ENCODE measurements at regions not wholly inside any gene's neighbourhood (a gene's known extent, or its start where the extent isn't known, plus 50 kb on each side); places are given as distances from the start of the nearest gene placed in this dataset.

DNA sequence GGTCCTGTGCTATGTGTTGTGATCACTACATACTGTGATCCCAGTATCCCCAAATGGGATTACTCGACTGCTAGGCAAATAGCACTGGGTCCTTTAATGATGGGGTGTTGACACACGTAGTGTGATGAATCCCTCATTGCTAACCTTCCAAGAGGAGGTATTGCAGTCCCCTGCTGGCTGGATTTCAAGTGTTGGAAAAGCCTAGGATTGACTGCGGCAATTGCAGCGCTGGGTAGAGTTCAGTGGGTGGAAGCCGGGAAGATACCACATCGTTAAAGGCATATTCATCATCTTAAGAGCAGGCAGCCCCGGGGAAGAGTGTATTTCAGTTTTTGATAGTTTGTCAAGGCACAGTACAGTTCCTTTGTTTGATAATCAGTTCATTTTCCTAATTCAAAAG, 159.9 kb downstream of the TRIML1 start:
- H3K36me3 Mint-ChIP-seq (ENCODE audit: low read depth) = no peaks in the 10 kb centered on the region
- H3K4me3 ChIP-seq (ENCODE audit: low read length) = no peak overlapping the region
- H3K9me3 Mint-ChIP-seq = peaks cover 7% of the 10 kb centered on the region
- no peak for DNase-seq
- peaks cover 6% of the 10 kb centered on the region for H3K27me3 Mint-ChIP-seq (ENCODE audit: insufficient read depth)
- H3K9me3 ChIP-seq (ENCODE audit: control insufficient read depth, low read length) = no peaks in the 10 kb centered on the region
- WGBS, 2 experiments (ENCODE audit: insufficient coverage in 1 of 2, insufficient read length in 1 of 2) = 94 to 95% methylated on average over 6 to 7 of the region's 7 CpGs
- no peaks in the 10 kb centered on the region for H3K27me3 ChIP-seq (ENCODE audit: control insufficient read depth, insufficient read depth, low read length, poor library complexity, severe bottlenecking)
- H3K27ac ChIP-seq (ENCODE audit: low read depth, low read length) = no peak overlapping the region
- no peak overlapping the region for H3K4me3 Mint-ChIP-seq
- no peak overlapping the region for H3K9ac ChIP-seq (ENCODE audit: extremely low read depth, low read length, poor library complexity, severe bottlenecking)
- no peak overlapping the region for H3K27ac Mint-ChIP-seq
- peak; percentile 21 for TF ChIP-seq CTCF (conservative IDR thresholded peaks at IDR 0.05)
- H3K4me1 ChIP-seq (ENCODE audit: control insufficient read depth, insufficient read depth, low read length) = peaks cover 4% of the 10 kb centered on the region
- H3K36me3 ChIP-seq (ENCODE audit: control insufficient read depth, insufficient read depth, low read length) = no peaks in the 10 kb centered on the region
- H3K4me1 Mint-ChIP-seq = peaks cover 6% of the 10 kb centered on the region

GRCh38 chr4:188300385-188300784, 161.1 kb downstream of the TRIML1 start:
- no peak overlapping the region for H3K27ac ChIP-seq (ENCODE audit: low read depth, low read length)
- peaks cover 6% of the 10 kb centered on the region for H3K4me1 Mint-ChIP-seq
- WGBS, 2 experiments (ENCODE audit: insufficient coverage in 1 of 2, insufficient read length in 1 of 2) = 81 to 82% methylated on average over 3 to 4 of the region's 4 CpGs
- TF ChIP-seq CTCF (conservative IDR thresholded peaks at IDR 0.05) = no peak
- H3K27me3 ChIP-seq (ENCODE audit: control insufficient read depth, insufficient read depth, low read length, poor library complexity, severe bottlenecking) = no peaks in the 10 kb centered on the region
- H3K4me3 Mint-ChIP-seq = no peak overlapping the region
- no peak overlapping the region for H3K27ac Mint-ChIP-seq
- H3K9ac ChIP-seq (ENCODE audit: extremely low read depth, low read length, poor library complexity, severe bottlenecking) = no peak overlapping the region
- no peak overlapping the region for H3K4me3 ChIP-seq (ENCODE audit: low read length)
- peaks cover 7% of the 10 kb centered on the region for H3K9me3 Mint-ChIP-seq
- H3K36me3 Mint-ChIP-seq (ENCODE audit: low read depth) = no peaks in the 10 kb centered on the region
- peaks cover 4% of the 10 kb centered on the region for H3K4me1 ChIP-seq (ENCODE audit: control insufficient read depth, insufficient read depth, low read length)
- H3K9me3 ChIP-seq (ENCODE audit: control insufficient read depth, low read length) = no peaks in the 10 kb centered on the region
- peaks cover 6% of the 10 kb centered on the region for H3K27me3 Mint-ChIP-seq (ENCODE audit: insufficient read depth)
- no peaks in the 10 kb centered on the region for H3K36me3 ChIP-seq (ENCODE audit: control insufficient read depth, insufficient read depth, low read length)
- no peak for DNase-seq

GRCh38 chr4:188305690-188306089, 166.4 kb downstream of the TRIML1 start:
- Histone ChIP-seq H3K4me3 (ENCODE audit: low read length) (no peak overlapping the region), H3K4me1 (ENCODE audit: control insufficient read depth, insufficient read depth, low read length) (no peaks in the 10 kb centered on the region), H3K36me3 (ENCODE audit: control insufficient read depth, insufficient read depth, low read length) (no peaks in the 10 kb centered on the region), H3K27ac (ENCODE audit: low read depth, low read length) (no peak overlapping the region), H3K9ac (ENCODE audit: extremely low read depth, low read length, poor library complexity, severe bottlenecking) (no peak overlapping the region), H3K9me3 (ENCODE audit: control insufficient read depth, low read length) (no peaks in the 10 kb centered on the region), H3K27me3 (ENCODE audit: control insufficient read depth, insufficient read depth, low read length, poor library complexity, severe bottlenecking) (no peaks in the 10 kb centered on the region)
- H3K9me3 Mint-ChIP-seq = peaks cover 6% of the 10 kb centered on the region
- peaks cover 2% of the 10 kb centered on the region for H3K36me3 Mint-ChIP-seq (ENCODE audit: low read depth)
- H3K27me3 Mint-ChIP-seq (ENCODE audit: insufficient read depth) = no peaks in the 10 kb centered on the region
- H3K4me3 Mint-ChIP-seq = no peak overlapping the region
- H3K4me1 Mint-ChIP-seq = no peaks in the 10 kb centered on the region
- DNase-seq = no peak
- no peak overlapping the region for H3K27ac Mint-ChIP-seq
- 78 to 80% methylated on average over 1 to 2 of the region's 2 CpGs for WGBS, 2 experiments (ENCODE audit: insufficient coverage in 1 of 2, insufficient read length in 1 of 2)
- TF ChIP-seq CTCF (conservative IDR thresholded peaks at IDR 0.05) = no peak

Measured in endodermal cell (in vitro differentiated cells).